HuH-7.5 (cell line): ENCODE measurements at regions not wholly inside any gene's neighbourhood (a gene's known extent, or its start where the extent isn't known, plus 50 kb on each side); places are given as distances from the start of the nearest gene placed in this dataset.
A peak's percentile ranks its signal among the peaks of the same experiment; 100 is the strongest.
"Not testable (repeated sequence)": the region's sequence is repeated elsewhere in the genome, so short reads cannot be mapped to it uniquely, and the experiment has no call there.

Source experiments
- DNase-seq: peaks from one replicate; pipeline ENCODE4 v3.0.0; 2011; ENCODE audit warnings: low spot score

DNA sequence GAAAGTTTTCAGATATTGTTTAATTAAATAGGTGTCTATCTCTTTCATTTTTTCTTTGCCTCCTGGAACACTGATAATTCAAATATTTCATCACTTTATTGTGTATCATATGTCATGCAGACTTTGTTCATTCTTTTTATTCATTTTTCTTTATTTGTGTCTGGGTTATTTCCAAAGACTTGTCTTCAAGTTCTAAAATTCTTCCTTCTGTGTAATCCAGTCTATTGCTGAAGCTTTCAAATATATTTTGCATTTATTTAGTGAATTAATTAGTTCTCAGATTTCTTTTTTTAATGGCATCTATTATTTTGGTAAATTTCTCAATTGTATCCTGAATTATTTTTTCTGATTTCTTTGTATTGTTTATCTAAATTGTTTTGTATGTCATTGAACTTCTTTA is 70.1 kb downstream of the ZNF330 start:
- DNase-seq, result no peak

DNA sequence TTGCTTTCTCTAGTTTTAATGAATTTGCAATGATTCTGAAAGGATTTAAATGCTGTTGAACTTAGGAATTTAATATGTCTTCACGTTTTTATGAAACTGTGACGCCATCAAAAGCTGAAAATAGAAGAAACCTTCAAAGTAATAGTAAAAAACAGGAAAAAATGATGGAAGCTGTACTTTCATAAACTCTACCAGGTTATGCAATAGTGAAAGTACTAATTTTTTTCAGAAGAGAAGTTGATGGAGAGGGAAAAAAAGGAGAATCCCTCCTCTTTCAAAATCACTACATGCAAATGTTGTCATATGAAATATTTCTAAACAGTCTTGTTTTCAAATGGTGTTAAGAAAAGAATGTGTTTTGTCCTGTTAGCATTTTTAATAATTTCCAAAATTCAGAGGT is 73.6 kb downstream of the ZNF330 start:
- no peak for DNase-seq

DNA sequence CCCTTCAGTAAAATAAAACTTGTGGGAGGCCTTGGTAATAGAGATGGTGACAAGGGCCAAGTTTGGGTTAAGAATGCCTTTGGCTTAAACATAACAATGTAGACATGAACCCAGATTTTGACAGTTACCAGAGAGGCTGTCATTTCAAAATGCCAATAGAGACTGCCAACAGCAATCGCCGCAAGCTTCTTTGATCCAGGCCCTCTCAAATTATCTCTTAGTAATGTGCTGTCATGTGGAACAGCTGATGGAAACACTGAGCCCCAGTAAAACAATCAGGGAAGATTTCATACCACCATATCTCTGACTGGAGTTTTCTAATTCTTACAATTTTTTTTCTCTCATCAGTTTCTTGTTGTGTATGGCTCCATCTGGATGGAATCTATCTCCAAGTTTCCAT is 80.5 kb downstream of the ZNF330 start:
- DNase-seq, result no peak

DNA sequence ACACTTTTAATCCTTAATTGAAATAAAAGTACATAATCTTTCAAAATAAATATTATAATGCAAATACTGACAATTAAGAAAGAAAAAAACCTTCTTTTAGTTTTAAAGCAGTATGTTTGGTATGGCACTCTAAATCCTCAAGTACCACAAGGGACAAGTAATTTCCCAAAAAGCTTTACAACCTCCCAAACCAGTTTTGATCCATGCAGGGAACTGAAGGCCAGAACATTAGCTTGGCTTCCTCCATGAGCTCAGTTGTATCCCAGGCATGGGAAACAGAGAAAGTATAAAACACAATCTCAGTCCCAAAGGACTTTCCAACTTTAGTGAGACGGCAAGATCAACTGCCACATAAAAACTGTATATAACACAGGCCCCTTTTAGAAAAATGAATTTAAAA is 82.2 kb downstream of the ZNF330 start:
- no peak for DNase-seq

DNA sequence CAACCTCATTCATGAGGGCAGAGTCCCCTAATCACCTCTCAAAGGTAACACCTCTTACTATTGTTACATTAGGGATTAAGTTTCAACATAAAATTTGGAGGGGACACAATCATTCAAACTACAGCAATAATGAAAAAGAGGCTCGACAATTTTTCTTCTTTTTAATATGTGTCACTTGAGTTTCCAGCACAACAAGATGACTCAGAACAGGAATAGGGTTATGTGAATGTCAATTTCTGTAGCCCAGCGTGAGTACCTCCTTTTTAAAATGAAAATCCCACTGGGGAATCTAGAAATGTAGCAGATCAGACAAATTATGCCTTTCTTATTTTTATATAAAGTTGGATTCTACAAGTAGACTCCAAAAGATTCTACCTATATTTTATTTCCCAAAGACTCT is 83.7 kb downstream of the ZNF330 start:
- DNase-seq, result no peak

DNA sequence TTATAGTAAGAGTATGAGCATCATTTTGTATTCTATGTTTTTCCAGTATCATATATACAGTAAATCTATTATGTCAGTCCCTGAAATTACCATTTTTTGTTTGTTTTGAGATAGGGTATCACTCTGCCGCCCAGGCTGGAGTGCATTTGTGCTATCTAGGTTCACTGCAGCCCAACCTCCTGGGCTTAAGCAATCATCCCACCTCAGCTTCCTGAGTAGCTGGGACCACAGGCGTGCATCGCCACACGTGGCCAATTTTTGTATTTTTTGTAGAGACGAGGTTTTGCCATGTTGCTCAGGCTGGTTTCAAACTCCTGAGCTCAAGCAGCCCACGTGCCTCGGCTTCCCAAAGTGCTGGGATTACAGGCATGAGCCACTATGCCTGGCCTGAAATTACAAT is 85.6 kb downstream of the ZNF330 start:
- no peak for DNase-seq

DNA sequence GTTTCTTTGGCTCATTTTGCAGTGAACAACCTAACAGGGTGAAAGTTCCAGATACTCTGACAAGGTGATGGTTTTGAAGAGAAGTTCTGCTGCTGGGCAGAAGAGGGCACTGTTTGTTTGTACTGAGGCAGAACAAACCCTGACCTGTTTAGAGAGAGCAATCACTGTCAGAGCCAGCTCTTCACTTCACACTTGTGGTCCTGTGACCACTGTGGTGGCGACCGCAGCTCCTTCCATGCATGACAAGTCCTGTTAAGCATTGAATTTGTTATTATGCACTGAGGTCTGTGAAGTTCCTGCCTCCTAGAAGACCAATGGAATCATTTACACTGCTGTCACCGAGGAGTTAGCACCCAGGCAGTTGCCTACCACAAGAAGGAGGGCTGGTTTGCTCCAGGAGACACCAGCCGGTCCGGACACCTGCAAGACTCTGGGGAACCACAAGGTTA is 86.6 kb downstream of the ZNF330 start:
- DNase-seq, result peak; percentile 6

DNA sequence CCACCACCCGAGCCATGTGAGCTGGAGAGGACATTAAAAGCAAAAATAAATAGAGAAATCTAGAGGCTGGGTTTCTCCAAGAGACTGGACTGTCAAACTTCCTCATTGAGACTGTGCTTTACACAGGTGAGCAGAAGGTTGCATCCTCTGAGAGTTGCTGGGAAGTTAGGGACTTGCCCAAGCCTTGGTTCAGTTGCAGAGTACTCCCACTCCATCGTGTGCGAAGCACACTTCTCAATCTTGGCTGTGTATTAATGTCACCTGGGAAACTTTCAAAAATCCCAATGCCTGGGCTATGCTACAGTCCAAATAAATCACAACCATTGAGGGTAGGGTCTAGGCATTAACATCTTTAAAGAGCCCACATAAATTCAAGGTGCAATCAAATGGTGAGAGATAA is 89.2 kb downstream of the ZNF330 start:
- no peak for DNase-seq

DNA sequence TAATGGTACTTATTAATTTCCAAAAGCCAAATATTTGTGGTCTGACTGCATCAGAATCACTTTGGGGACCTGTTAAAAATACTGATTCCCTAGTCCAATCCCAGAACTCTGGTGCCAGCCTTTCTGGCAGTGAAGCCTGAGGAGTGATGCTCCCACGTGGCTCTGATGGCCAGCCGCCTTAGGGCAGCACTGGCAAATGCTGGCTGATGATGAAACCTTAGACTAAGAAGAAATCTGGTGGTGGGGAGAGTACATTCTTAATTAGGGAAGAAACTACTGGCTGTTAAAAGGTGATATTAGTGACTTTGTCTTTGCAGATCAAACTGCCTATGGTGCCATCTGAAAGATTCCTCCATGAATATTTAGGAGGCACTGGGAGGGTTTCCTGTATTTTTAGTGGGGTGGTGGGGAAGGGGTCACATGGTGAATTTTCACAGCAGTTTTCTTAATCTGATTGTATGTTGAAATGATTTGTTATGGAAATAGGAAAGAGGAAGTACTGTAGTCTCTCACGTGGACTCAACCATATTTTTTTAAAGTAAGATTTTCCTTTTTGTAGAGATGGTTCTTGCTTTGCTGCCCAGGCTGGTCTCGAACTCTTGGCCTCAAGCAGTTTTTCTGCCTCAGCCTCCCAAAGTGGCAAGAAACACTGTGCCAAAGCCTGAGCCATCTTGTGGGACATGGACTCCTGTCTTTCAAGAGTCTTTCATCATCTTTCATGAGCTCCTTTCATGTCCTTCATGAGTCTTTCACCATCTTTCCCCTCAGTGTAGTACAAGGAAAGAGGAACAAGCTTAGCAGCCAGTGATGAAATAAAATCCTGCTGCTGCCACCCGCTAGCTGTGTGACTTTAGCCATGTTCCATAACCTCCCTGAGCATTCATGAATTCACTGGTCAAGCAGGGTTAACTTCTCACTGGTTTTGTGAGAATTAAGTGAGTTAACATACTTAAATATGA is 90.8 kb downstream of the ZNF330 start:
- DNase-seq, result no peak

DNA sequence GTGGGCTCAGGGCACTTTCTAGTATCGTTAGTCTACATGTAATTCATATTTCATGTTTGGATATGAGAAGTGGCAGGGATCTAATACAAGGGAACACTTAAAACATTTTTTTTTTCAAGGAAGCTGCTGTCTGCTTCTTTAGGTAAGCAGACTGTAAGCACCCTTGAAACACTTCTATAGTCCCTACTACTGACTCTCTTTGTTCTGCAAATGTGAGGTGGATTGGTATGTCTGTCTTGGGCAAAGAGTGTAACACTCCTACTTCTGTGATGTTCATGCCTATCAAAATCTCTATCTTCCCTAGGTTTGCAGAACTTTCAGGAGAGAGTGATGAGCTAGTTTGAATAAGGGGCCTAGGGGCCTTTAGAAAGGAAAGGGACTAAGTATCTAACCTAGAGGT is 93.9 kb downstream of the ZNF330 start:
- DNase-seq, result no peak

DNA sequence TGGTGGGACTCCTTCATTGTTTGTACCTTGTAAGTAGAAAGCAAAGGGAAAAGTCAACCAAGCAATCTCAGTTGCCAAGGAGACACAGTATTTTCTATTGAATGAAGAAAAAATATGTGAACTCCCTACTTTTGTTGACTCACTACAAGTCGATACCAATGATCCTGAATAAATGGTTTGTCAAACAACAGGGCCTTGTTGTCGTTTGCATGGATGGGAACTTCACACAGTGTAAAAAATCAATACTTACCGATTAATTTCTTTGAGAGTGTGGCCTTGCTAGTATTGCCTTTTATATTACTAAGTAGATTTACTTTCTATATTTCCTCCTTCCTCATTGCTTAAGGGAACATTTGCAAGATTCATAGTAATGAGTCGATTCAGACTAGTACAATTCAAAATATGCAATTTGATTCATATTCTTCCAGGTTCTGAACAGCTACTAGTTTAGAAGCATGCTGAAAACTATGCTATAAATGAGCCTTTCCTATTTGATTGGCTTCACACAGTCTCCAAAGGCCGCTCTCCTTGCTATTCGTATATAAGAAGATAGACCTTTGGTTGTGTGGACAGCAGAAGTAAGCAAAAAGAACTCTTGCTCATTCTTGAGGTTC is 108.0 kb downstream of the ZNF330 start:
- DNase-seq, result no peak

DNA sequence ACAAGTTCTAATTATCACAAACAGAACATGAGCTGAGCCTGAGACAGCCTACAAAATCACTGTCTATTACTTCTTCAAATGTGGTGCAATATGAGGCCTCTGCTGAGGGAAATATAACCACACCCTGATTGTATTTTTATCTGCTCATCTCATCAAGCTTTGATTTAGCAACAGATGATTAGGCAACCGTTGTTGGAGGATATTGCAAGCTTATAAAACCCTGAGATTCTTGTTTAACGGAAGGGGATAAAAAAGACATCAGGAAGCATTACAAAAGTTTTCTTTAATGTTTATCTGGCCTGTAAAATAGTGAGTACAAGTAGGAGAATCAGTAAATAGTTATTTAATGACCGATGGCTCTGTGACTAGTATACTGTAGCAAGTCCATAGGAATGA is 108.5 kb downstream of the ZNF330 start:
- no peak for DNase-seq

DNA sequence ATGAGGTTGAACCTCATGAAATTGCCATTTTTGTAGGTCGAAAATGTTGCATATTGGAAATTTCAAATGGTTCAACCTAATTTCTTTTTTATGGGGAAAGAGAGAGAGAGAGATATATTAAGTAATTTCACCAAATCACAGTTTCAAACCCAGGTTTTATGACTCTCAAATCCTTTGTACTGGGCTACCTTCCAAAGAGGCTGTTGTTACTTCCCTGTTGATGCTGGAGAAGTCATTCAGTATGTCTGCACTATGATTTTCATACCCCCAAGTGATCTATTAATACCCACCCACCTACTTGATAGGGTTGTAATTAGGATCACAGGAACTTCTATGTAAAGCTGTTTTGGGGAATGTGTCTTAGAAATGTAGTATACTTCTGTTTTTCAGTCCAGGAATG is 109.9 kb downstream of the ZNF330 start:
- DNase-seq, result no peak

DNA sequence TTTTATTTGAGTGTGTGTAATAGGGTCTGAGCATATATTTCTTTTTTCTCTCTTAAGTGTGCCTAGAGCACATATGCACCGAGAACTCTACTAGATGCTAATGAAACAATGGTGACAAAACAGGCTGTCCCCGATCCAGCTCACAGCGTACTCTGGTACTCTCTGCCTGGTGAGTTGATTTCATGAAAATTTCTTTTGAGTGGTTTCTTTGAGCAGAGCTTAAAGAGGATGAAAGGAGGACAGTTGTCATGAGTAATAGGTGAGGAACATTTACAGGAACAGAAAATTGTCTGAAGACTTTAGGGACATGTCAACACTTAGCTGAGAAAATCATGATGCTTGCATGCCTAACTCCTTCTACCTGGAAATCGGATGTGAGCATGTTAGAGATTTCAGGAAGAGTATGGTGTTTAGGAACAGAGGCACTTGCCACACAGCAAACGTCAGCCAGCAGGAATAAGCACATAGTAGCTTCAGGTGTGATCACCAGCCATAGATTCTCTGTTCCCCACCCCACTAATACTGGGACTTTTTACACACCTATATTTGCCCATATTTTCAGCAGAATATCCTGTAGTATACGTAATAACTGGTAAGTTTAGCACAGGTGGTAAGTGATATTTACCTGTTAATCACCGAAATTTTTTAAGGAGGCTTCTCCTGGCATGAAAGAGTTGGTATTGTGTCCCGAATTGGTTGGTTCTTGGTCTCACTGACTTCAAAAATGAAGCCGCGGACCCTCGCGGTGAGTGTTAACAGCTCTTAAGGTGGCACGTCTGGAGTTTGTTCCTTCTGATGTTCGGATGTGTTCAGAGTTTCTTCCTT is 111.1 kb downstream of the ZNF330 start:
- DNase-seq, result no peak

DNA sequence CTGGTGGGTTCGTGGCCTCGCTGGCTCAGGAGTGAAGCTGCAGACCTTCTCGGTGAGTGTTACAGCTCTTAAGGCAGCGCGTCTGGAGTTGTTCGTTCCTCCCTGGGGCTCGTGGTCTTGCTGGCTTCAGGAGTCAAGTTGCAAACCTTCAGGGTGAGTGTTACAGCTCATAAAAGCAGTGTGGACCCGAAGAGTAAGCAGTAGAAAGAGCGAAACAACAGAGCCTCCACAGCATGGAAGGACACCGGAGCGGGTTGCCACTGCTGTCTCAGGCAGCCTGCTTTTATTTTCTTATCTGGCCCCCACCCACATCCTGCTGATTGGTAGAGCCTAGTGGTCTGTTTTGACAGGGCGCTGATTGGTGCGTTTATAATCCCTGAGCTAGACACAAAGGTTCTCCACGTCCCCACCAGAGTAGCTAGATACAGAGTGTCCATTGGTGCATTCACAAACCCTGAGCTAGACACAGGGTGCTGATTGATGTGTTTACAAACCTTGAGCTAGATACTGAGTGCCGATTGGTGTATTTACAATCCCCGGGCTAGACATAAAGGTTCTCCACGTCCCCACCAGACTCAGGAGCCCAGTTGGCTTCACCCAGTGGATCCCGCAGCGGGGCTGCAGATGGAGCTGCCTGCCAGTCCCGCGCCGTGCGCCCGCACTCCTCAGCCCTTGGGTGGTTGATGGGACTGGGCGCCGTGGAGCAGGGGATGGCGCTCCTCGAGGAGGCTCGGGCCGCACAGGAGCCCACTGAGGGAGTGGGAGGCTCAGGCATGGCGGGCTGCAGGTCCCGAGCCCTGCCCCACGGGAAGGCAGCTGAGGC is 111.9 kb downstream of the ZNF330 start:
- not testable (repeated sequence) for DNase-seq

DNA sequence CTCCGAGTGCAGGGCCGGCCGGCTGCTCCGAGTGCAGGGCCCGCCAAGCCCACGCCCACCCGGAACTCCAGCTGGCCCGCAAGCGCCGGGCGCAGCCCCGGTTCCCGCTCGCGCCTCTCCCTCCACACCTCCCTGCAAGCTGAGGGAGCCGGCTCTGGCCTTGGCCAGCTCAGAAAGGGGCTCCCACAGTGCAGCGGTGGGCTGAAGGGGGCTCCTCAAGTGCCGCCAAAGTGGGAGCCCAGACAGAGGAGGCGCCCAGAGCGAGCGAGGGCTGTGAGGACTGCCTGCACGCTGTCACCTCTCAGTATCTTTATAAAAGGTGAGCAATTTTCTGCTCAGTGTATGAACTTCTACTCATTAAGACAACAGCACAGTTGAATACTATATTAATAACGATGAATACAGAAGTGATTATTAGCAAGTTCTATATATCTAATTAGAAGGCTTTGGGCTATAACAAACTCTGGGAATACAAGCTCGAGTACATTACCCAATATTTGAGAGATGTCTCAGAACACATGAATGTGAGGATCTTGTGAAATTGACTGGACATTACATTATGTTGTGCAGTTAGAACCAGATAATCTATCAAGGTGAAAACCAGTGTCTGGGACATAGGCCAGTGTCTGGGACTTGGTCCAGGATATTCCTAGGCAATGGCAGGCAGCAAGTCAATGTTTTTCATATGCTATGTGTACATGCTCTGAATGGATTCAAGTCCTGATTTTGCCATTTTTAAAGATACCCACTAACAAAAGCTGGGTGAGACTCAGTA is 112.9 kb downstream of the ZNF330 start:
- DNase-seq, result not testable (repeated sequence)

DNA sequence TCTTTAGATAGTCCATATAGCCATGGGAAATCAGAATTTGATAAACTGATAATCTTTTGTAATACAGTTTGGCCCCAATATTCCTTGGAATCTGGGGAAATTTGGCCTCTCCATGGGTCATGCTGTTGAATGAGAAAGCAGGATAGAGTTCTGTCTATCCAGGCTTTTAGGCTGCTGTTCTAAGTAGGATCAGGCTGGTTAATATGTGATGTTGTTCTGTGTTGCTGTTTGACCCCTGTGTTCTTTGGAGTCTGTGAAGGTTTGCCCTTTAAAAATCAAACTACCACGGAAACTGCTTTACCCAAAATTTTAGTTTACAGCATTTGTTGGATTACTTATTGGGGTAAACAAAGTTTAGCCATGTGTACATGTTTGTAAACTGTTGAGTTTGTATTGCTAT is 114.5 kb downstream of the ZNF330 start:
- no peak for DNase-seq

DNA sequence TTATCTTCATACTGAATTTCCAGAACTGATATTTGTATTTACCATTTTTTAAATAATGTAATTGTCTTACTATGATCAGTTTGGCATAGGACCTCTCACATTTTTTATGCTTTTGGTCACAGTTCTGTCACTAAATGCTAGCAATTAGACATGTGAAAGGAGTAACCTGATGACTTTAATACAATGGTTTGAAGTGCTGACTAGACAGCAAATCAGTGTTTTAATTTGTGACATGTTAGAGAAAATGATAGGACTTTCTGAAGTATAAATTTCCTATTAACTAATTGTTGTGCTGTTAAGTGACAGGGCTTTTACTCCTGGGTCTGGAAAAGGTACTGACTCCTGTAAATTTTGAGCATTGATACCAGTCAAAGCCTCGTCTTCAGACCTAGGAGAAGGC is 117.5 kb downstream of the ZNF330 start:
- no peak for DNase-seq

DNA sequence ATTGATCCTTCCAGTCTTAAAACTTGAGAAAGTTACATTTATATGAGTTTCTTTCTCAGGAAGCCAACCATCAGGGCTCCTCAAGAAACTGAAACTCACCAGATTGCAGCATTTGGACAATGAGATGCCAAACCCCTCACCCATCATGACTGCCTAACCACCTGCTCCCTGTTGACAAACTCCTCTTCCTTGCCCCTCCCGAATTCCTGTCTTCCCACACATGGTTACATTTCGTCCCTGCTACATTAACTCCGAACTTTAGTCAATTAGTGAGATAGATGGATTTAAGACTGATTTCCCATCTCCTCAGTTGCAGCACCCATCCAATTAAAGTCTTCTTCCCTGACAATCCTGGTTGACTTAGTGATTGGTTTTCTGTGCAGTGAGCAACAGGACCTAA is 118.7 kb downstream of the ZNF330 start:
- DNase-seq, result no peak

DNA sequence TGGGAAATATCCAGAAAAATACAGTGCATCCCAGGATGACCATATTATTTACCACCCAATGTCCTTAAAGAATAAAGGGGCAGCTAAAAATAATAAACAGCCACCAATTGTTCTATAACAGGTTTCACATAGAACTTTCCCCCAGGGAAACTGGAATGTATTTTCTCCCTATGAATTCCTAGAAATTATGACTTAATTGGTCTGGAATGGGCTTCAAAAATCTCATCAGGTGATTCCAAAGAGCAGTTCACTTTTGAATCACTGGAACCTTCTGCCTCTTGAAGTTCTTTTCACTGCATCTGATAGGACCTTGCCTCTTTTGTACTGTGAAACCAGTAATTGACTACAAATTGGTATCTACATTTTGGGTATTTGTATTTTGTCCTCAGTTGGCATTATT is 119.3 kb downstream of the ZNF330 start:
- no peak for DNase-seq

DNA sequence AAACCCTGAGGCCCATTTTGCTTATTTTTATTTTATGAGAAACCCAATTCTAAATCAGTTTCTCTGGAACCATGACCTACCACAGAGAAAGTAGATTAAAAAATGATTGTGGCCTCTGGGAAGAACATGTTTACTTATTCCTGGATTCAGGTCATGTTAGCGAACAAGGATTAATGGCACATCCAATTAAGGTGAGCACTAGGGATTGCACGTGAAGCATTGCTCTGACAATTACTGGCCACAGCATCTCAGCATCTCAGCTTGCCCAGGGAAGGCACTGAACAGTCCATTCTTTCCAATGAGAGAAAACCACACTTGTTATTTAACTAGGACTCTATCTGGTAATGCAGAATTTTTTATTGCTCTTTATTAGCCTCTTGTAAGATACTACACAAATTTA is 119.8 kb downstream of the ZNF330 start:
- no peak for DNase-seq
